Ascending aorta (tissue), 2 donors: ENCODE measurements at regions not wholly inside any gene's neighbourhood (a gene's known extent, or its start where the extent isn't known, plus 50 kb on each side); places are given as distances from the start of the nearest gene placed in this dataset.

Experiments
- DNase-seq, 2 donors: peaks; one replicate each; pipeline ENCODE4 v3.0.0-alpha.2; 2019; ENCODE audit warnings: low spot score in 2 of 2
- H3K27ac ChIP-seq, 2 donors: fragments of 200-600 bp; sonication (generic); one replicate each; pipeline ENCODE4 v1.5.1; 2016 to 2017; ENCODE audit warnings: mild to moderate bottlenecking in 1 of 2
- H3K27me3 ChIP-seq: fragments of 200-600 bp; sonication (generic); one replicate; pipeline ENCODE4 v1.5.1; 2017
- H3K36me3 ChIP-seq, 2 donors: fragments of 200-600 bp; sonication (generic); one replicate each; pipeline ENCODE4 v1.5.1; 2016
- H3K4me1 ChIP-seq, 2 donors: fragments of 200-600 bp; sonication (generic); one replicate each; pipeline ENCODE4 v1.5.1; 2016 to 2017; ENCODE audit warnings: mild to moderate bottlenecking in 1 of 2
- H3K4me3 ChIP-seq, 2 donors: fragments of 200-600 bp; sonication (generic); one replicate each; pipeline ENCODE4 v1.5.1; 2016 to 2017; ENCODE audit warnings: mild to moderate bottlenecking in 1 of 2
- H3K9me3 ChIP-seq, 2 donors: fragments of 200-600 bp; sonication (generic); one replicate each; pipeline ENCODE4 v1.5.1; 2016
- intact Hi-C: fragments of 100-400 bp; cut with DNase I; formaldehyde crosslinking; loops from one replicate; pipeline ENCODE4 v1.15.1; 2023
- TF ChIP-seq, protein P1 (sequence below), 3 experiments: fragments of 200-600 bp in 2 of 3; fragments of 450-650 bp in 1 of 3; sonication (generic) in 2 of 3; IDR thresholded peaks; one replicate each; pipeline ENCODE4 v1.5.1; 2016 to 2019; ENCODE audit warnings: antibody characterized with exemption in 3 of 3, mild to moderate bottlenecking in 1 of 3, moderate library complexity in 1 of 3

DNA sequence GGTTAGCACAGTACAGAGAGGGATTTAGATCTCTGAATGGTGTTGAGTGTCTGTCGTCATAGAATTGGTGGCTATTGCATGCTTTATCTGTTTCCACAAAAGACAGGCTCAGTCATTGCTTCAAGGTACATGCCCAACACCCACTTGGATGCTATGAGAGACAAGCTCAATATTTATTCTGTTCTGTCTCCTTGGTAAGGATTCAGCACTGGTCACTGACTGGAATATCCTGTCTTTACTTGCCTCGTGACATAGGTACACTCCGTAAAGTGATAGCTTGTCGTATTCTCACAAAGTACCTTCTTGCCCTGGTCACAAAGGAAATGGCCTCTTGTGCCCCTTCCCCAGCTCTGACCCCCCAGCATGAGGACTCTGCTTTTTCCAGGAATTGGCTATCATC is 72.8 kb upstream of the CTNNB1 start:
- Histone ChIP-seq H3K27ac (no peak overlapping the region), H3K4me1 (no peaks in the 10 kb centered on the region), H3K9me3 (peaks cover 9 to 18% of the 10 kb centered on the region in 2 donors), H3K36me3 (no peaks in the 10 kb centered on the region), H3K27me3 (no peaks in the 10 kb centered on the region), H3K4me3 (no peak overlapping the region)
- no peak for DNase-seq
- TF ChIP-seq, protein P1, sequence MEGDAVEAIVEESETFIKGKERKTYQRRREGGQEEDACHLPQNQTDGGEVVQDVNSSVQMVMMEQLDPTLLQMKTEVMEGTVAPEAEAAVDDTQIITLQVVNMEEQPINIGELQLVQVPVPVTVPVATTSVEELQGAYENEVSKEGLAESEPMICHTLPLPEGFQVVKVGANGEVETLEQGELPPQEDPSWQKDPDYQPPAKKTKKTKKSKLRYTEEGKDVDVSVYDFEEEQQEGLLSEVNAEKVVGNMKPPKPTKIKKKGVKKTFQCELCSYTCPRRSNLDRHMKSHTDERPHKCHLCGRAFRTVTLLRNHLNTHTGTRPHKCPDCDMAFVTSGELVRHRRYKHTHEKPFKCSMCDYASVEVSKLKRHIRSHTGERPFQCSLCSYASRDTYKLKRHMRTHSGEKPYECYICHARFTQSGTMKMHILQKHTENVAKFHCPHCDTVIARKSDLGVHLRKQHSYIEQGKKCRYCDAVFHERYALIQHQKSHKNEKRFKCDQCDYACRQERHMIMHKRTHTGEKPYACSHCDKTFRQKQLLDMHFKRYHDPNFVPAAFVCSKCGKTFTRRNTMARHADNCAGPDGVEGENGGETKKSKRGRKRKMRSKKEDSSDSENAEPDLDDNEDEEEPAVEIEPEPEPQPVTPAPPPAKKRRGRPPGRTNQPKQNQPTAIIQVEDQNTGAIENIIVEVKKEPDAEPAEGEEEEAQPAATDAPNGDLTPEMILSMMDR (IDR thresholded peaks at IDR 0.05) = no peak
- intact Hi-C loops = no loop called here

DNA sequence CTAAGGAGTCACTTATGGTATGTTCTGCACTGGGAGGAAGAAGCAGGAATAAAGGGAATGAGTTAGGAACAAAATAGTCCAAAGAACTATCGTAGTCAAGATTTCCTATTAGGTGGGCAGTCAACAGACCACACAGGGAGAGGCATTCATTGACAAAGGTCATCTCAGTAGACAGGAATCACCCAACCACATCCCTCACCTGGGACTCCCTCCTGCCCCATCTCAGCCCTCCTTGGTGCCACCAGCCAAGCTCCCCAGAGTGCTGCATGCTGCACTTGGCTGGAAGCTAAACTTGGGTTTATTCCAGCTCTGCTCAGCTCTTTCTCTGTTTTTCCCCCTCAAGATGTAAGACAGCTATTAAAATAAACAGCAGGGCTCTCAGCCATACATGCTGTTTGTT is 72.3 kb upstream of the CTNNB1 start:
- intact Hi-C loops = no loop called here
- no peak for DNase-seq
- Histone ChIP-seq H3K27ac (no peak overlapping the region), H3K4me1 (no peaks in the 10 kb centered on the region), H3K4me3 (no peak overlapping the region), H3K27me3 (no peaks in the 10 kb centered on the region), H3K9me3 (peaks cover 9 to 18% of the 10 kb centered on the region in 2 donors), H3K36me3 (no peaks in the 10 kb centered on the region)
- TF ChIP-seq, protein P1 (IDR thresholded peaks at IDR 0.05) = no peak

DNA sequence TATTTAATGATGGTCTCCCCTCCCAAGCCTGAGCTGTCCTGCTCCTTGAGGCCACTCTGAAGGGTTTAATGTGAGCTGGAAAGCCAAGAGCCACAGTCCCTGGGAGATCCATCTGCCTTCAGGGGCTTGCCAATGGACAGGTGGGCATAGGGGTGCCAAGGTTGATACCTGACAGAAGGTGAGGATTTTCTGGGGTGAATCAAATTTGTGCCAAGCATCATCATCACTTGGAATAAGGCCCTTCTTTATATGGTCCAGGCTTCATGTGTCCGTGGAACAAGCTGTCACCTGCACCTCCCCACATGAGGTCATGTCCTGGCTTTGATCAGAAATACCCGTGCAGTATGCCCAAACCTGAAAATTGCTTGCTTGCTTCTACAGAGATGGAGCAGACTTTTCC is 71.9 kb upstream of the CTNNB1 start:
- Histone ChIP-seq H3K4me1 (no peaks in the 10 kb centered on the region), H3K27ac (no peak overlapping the region), H3K27me3 (no peaks in the 10 kb centered on the region), H3K9me3 (peaks cover 9 to 18% of the 10 kb centered on the region in 2 donors), H3K36me3 (no peaks in the 10 kb centered on the region), H3K4me3 (no peak overlapping the region)
- TF ChIP-seq, protein P1 (IDR thresholded peaks at IDR 0.05) = no peak
- no peak for DNase-seq
- intact Hi-C loops = no loop called here

DNA sequence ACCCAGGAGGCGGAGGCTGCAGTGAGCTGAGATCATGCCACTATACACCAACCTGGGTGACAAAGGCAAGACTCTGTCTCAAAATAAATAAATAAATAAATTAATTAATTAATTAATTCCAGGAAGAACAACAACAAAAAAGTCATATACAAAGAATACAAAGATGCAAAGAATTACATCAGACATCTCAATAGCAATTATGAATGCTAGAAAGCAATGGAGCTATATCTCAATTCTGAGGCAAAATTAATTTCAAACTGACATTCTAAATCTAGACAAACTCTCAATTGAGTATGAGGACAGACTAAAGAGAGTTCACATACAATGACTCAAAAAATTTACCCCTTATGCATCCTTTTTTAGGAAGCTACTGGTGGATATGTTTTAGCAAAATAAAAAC is 69.6 kb upstream of the CTNNB1 start:
- H3K27ac ChIP-seq = no peak overlapping the region
- intact Hi-C loops = no loop called here
- H3K4me1 ChIP-seq = no peaks in the 10 kb centered on the region
- H3K27me3 ChIP-seq = no peaks in the 10 kb centered on the region
- no peak overlapping the region for H3K4me3 ChIP-seq
- peaks cover 9 to 18% of the 10 kb centered on the region in 2 donors for H3K9me3 ChIP-seq
- no peaks in the 10 kb centered on the region for H3K36me3 ChIP-seq
- TF ChIP-seq, protein P1 (IDR thresholded peaks at IDR 0.05) = no peak
- DNase-seq = no peak

DNA sequence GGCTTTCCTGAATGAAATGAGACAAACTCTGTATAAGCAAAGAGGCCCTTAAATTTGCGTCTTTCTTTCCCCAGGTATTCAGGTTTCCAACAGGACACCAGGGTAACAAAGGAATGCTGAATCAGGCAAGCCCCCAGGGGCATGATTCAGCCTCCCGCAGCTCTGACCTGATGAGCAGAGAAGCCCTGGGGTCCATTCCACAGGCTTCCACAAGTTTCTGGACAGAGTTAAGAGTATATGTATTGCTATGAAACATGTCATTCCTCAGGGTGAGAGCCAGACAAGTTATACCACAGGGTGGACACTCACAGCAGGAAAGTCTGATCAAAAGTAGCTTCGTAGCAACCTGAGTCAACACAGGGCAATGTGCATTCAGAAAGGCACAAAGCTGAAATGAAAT is 68.1 kb upstream of the CTNNB1 start:
- Histone ChIP-seq H3K9me3 (peaks cover 9 to 18% of the 10 kb centered on the region in 2 donors), H3K36me3 (no peaks in the 10 kb centered on the region), H3K27me3 (no peaks in the 10 kb centered on the region), H3K4me3 (no peak overlapping the region), H3K27ac (no peak overlapping the region), H3K4me1 (no peaks in the 10 kb centered on the region)
- intact Hi-C loops = no loop called here
- TF ChIP-seq, protein P1 (IDR thresholded peaks at IDR 0.05) = no peak
- DNase-seq = no peak

DNA sequence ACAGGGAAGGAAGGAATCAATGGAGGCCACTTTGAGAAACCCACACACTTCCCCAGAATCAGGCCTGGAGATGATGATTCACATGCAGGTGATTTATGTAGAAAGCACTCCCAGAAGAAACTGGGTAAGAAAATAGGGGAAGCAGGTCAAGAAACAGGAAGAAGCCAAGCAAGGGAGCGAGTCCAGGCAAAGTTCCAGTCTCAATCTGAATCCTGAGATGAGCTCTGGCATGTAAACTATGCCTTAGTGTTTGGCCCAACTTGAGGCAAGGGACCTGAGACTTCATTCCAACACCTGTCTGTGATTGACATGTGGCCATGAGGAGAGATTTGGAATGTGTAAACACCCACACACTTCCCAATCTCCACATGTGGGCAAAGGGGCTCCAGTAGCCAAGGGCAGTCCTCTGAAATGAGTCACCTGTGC is 61.6 kb upstream of the CTNNB1 start:
- Histone ChIP-seq H3K27ac (no peak overlapping the region), H3K36me3 (no peaks in the 10 kb centered on the region), H3K4me1 (no peaks in the 10 kb centered on the region), H3K4me3 (no peak overlapping the region), H3K9me3 (no peaks in the 10 kb centered on the region), H3K27me3 (no peaks in the 10 kb centered on the region)
- DNase-seq = no peak
- intact Hi-C loops = no loop called here
- TF ChIP-seq, protein P1 (IDR thresholded peaks at IDR 0.05) = no peak
